SHP77 (cell line): ENCODE measurements at regions not wholly inside any gene's neighbourhood (a gene's known extent, or its start where the extent isn't known, plus 50 kb on each side); places are given as distances from the start of the nearest gene placed in this dataset.

Experiments
- DNase-seq, 2 experiments: peaks; one replicate each; lab custom pipeline; 2025; lab: John Stamatoyannopoulos, UW

DNA sequence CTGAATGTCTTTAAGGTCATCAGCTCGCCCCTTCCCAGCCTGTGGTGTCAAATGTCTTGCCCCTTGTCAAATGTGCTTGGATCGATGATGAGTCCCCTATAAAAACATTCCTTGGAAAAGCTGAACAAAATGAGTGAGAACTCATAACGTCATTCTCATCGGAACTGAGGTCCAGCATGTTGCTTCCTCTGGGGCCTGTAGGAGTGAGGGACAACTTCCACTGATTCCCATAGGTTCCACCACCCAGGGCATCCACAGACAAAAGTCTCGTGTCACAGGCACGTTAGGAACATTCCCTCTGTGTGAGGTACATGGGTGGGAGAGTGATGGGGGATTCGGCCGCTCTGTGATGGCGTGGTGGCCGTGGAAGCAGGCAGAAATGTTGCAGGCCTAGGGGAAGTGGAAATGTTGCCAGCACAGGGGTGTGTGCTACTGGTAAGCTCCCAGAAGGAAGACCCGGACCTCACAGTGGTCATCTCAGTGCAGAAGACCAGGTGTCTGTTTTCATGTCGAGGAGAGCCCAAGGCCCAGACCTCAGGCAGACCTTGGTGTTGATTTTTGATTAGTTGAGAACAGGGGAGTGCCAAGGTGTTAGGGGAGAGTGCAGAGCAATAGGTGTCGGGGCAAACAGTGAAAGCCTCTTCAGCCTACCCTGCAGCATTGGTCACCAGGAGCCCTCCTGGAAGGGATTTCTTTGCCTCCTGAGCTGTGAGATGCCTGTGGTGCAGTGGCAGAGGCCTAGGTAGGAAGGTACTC, 96.8 kb downstream of the SNRPN start:
- no peak for DNase-seq

DNA sequence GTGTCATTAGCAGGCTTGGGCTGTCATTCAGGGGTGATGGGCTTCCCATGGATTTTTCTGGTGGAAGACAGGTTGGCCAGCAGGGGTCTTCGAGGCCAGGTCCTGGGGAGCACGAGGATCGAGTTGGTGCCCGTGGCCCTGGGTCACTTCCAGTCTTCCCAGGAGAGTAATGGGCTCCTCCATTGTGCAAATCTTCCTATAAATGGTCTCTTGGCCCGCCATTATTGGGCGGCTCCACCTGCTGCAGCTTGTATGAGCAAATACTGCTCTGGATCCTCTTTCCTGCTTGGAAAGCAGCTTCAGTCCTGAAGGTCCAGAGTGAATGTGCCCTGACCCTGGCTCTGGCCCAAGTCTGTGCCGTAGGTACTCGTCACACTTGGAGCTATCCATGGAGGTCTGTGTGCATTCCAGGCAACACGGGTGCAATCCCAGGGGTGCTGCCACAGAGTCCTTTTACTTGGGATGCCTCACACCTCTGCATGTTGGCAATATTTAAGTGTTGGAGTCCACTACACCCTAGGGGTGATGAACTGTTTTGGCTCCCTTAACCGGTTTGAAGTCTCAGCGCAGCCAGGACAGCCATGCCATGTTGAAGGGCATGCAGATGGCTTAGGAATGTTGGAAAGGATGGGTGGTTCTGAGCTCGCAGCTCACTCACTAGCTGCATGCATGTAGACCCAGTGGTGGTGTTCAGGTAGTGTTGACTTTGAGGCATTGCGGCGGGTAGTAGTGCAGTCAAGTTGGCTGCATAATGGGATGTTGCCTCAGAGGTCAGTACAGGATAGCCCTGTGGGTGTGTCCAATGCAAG, 97.6 kb downstream of the SNRPN start:
- DNase-seq = no peak

DNA sequence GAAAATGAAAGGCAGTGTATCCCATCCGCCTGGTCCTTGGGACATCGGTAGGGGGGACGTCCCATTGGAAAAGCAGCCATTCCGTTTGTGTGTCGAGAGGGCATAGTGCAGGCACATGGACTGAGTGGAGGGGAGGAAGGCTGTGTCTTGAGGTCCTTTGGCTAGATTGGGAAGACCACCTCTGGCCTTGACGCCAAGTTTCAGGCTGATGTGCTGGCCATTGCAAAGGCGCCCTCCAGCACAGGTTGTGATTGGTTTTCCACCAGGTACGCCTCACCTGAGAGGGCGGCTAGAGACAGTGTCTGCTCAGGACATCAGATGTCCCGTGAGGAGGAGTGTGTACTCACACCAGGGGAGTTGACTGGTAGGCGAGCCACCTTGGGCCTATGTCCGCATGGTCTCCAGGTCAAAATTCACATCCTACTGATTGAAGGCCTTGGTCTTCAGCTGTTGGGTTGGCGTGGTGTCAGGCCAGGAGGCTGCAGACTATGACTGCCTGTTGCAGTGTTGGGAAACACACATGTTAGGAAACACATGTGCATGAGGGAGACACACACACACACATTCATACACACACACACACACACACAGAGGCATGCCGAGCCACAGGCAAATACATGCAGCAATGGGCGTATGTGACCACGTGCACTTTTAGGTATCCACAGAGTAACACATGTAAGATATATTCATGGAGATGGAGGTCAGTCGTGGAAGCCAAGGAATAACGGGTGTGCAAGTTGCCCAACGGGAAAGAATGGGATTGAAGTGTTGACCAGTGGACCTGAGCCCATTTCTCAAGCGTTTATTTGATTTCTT, 98.4 kb downstream of the SNRPN start:
- no peak for DNase-seq

- no peak for DNase-seq
Measured at GRCh38 chr15:25054329-25054728, 99.5 kb downstream of the SNRPN start.

DNA sequence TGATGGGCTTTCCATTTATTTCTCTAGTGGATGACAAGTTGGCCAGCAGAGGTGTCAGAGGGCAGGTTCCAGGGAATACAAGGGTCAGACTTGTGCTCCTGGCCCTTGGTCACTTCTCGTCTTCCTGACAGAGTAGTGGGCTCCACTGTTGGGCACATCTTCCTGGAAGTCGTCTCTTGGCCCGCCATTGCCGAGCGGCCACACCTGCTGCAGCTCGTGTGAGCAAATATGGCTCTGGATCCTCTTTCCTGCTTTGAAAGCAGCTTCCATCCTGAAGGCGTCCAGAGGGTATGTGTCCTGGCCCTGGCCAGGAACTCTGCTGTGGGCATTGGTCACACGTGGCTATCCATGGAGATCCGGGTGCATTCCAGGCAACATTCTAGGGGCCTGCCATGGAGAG, 100.2 kb downstream of the SNRPN start:
- no peak for DNase-seq

DNA sequence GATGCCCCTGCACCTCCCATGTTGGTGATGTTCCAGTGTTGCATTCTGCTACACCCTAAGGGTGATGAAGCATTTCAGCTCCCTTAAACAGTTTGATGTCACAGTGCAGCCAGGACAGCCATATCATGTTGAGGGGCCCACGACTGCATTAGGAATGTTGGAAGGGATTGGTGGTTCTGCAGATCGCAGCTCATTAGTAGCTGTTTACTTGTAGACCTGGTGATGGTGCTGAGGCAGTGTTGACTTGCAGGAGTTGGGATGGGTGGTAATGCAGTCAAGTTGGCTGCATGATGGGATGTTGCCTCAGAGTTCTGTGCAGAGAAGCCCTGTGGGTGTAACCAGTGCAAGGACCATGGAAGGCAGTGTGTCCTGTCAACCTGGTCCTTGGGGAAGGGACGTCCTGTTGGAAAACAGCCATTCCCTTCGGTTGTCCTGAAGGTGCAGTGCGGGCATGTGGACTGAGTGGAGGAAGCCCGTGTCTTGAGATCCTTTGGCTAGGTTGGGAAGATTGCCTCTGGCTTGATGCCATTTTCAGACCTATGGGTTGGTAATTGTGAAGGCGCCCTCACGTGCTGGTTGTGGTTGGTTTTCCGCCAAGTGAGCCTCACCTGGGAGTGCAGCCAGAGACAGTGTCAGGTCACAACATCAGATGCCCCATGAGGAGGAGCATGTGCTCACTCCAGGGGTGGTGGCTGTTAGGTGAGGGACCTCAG, 100.7 kb downstream of the SNRPN start:
- DNase-seq = no peak

GRCh38 chr15:25056484-25057425, 102.0 kb downstream of the SNRPN start:
- DNase-seq = no peak

DNA sequence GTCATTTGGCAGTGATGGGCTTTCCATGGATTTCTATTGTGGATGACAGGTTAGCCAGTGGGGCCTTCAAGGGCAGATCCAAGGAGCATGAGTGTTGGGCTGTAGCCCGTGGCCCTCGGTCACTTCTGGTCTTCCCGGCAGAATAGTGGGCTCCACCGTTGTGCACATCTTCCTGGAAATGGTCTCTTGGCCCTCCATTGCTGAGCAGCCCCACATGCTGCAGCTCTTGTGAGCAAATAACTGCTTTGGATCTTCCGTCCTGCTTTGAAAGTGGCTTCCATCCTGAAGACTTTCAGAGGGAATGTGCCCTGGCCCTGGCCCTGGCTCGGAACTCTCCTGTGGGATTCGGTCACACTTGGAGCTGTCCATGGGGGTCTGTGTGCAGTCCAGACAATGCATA, 102.8 kb downstream of the SNRPN start:
- DNase-seq = no peak

GRCh38 chr15:25058080-25058785, 103.4 kb downstream of the SNRPN start:
- no peak for DNase-seq

GRCh38 chr15:25059698-25060471, 105.1 kb downstream of the SNRPN start:
- DNase-seq = no peak

DNA sequence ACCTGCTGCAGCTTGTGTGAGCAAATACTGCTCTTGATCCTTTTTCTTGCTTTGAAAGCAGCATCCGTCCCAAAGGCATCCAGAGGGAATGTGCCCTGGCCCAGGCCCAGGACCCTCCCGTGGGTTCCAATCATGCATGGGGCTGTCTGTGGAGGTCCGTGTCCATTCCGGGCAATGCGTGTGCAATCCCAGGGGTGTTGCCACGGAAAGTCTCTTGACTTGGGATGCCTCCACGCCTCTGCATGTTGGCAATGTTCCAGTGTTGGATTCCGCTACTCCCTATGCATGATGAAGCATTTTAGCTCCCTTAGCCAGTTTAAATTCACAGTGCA, 105.7 kb downstream of the SNRPN start:
- no peak for DNase-seq

DNA sequence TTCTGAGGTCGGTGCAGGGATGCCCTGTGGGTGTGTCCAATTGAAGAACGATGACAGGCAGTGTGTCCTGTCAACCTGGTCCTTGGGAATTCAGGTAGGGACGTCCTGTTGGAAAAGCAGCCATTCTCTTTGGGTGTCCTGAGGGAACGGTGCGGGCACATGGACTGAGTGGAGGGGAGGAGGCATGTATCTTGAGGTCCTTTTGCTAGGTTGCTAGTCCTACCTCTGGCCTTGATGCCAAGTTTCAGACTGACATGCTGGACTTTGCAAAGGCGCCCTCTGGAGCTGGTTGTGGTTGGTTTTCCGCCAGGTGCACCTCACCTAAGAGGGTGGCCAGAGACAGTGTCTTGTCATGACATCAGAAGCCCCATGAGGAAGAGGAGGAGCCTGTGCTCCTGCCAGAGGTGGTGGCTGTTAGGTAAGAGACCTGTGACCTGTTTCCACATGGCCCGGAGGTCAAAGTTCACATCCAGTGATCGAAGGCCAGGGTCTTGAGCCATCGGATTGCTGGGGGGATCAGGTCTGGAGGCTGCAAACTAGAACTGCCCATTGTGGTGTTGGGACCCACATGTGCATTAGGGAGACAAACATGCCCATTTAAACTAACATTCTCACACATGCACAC, 106.3 kb downstream of the SNRPN start:
- no peak for DNase-seq

DNA sequence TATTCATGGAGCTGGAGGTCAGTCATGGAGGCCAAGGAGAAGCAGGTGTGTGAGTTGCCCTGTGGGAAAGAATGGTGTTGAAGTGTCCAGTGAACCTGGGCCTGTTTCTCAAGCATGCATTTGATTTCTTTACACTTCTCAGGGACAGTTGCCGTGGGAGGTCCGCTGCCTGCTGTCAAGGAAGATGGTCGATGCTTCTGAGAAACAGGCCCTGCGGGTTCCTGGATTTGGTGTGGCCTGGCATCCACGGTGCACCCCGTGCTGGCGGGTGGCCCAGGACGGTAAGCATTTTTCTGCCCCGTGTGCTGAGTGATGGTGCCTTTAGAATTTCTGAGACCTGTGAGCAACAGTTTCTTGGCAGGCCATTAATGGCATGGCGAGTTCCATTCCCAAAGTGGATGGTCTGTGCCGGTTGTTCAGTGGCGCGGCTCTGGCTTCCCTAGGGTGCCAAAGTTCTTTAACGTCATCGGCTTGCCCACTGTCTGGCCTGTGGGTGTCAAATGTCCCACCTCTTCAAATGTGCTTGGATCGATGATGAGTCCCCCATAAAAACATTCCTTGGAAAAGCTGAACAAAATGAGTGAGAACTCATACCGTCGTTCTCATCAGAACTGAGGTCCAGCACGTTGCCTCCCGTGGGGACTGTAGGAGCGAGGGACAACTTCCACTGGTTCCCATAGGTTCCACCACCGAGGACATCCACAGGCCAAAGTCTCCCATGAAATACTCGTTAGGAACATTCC, 107.2 kb downstream of the SNRPN start:
- no peak for DNase-seq

DNA sequence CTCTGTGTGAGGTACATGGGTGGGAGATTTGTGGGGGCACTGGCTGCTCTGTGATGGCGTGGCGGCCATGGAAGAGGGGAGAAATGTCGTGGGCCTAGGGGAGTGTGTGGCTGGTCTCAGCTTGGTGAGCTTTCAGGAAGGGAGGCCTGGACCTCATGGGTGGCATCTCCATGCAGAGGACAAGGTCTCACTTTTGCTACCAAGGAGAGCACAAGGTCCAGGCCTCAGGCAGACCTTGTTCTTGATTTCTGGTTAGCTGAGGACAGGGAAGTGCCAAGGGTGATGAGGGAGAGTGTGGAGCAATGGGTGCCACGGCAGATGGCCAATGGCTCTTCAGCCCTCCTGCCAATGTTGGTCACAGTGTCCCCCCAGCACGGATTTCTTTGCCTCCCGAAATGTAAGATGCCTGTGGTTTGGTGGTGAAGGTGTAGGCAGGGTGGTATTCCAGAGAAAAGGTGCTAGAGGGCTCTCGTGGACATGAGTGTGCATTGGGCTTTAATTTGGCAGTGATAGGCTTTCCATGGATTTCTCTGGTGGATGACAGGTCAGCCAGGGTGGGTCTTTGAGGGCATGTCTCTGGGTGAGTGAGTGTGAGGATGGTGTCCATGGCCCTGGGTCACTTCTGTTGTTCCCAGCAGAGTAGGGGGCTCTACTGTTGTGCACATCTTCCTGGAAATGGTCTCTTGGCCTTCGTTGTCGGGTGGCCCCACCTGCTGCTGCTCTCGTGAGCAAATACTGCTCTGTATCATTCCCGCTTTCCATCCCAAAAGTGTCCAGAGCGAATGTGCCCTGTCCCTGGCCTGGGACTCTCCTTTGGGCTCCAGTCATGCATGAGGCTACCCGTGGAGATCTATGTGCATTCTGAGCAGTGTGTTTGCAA, 108.0 kb downstream of the SNRPN start:
- DNase-seq = no peak

DNA sequence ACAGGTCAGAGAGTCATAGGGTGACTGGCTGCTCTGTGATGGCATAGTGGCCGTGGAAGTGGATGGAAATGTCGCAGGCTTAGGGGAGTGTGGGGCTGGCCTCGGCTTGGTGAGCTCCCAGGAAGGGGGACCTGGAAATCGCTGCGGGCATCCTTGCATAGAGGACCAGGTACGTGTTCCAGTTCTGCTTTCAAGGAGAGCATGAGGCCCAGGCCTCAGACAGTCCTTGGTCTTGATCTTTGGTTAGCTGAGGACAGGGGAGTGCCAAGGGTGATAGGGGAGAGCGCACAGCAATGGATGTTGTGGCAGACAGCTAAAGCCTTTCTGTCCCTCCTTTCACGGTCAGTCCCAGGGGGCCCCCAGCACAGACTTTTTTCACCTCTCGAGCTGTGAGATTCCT, 110.5 kb downstream of the SNRPN start:
- no peak for DNase-seq

DNA sequence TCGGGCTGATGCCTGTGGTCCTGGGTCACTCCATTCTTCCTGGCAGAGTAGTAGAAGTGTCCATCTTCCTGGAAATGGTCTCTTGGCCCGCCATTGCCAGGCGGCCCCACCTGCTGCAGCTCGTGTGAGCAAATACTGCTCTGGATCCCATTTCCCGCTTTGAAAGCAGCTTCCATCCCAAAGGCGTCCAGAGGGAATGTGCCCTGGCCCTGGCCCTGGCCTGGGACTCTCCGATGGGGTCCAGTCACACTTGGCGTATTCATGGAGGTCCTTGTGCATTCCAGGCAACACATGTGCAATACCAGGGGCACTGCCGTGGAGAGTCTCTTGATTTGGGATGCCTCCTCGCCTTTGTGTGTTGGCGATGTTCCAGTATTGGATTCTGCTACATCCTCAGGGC, 111.1 kb downstream of the SNRPN start:
- DNase-seq = no peak

- DNase-seq = no peak
Measured at GRCh38 chr15:25066708-25067107, 111.9 kb downstream of the SNRPN start.
